Caco-2 (cell line): ENCODE measurements at regions not wholly inside any gene's neighbourhood (a gene's known extent, or its start where the extent isn't known, plus 50 kb on each side); places are given as distances from the start of the nearest gene placed in this dataset.

ENCODE experiments used
- BruUV-seq: library from RNA; stranded (reverse); fragments of 400-500 nt; replicated peaks from 2 replicates; lab custom pipeline; 2021; lab: Mats Ljungman, UMichigan
- CTCF ChIA-PET: fragments of 300-600 bp; sonication (Branson Sonifier 250); formaldehyde crosslinking; loops from one replicate; lab custom pipeline; 2022; ENCODE audit warnings: antibody characterized with exemption; lab: Charles Lee
- POLR2A ChIA-PET: fragments of 300-600 bp; sonication (Branson Sonifier 250); formaldehyde crosslinking; loops from one replicate; lab custom pipeline; 2022; ENCODE audit warnings: antibody characterized with exemption; lab: Charles Lee
- DNase-seq, 2 experiments: peaks; one replicate each; pipeline versions ENCODE4 v3.0.0 to v3.0.0-alpha.2; 2020 to 2022
- H3K27me3 ChIP-seq: replicated peaks from 2 replicates; pipeline ENCODE4 v1.6.0; 2011; ENCODE audit warnings: low read length; ENCODE audit not compliant: control insufficient read depth, insufficient read depth
- H3K36me3 ChIP-seq: 2 replicates; pipeline ENCODE4 v1.5.1; 2011; ENCODE audit warnings: low read length; ENCODE audit not compliant: control insufficient read depth, insufficient read depth
- H3K4me1 ChIP-seq: fragments of 250-450 bp; sonication (Bioruptor Pico); 2 replicates; pipeline ENCODE4 v1.5.1; 2020; ENCODE audit warnings: mild to moderate bottlenecking
- H3K4me3 ChIP-seq: 2 replicates; pipeline ENCODE4 v1.5.1; 2011; ENCODE audit warnings: low read depth, mild to moderate bottlenecking, control low read depth, low read length
- H3K9me3 ChIP-seq: fragments of 250-450 bp; sonication (Bioruptor Pico); 2 replicates; pipeline ENCODE4 v1.5.1; 2020; ENCODE audit warnings: mild to moderate bottlenecking, moderate library complexity
- H3K27ac Mint-ChIP-seq: one replicate; pipeline ENCODE4 v1.8.0; 2022; ENCODE audit warnings: mixed read lengths; ENCODE audit not compliant: unreplicated experiment
- H3K27me3 Mint-ChIP-seq: one replicate; pipeline ENCODE4 v1.8.0; 2022; ENCODE audit warnings: mixed read lengths; ENCODE audit not compliant: insufficient read depth, unreplicated experiment
- H3K36me3 Mint-ChIP-seq: one replicate; pipeline ENCODE4 v1.8.0; 2022; ENCODE audit warnings: mild to moderate bottlenecking, mixed read lengths; ENCODE audit not compliant: insufficient read depth, unreplicated experiment
- H3K4me1 Mint-ChIP-seq: one replicate; pipeline ENCODE4 v1.8.0; 2022; ENCODE audit warnings: low read depth, mixed read lengths; ENCODE audit not compliant: unreplicated experiment
- H3K4me3 Mint-ChIP-seq: one replicate; pipeline ENCODE4 v1.8.0; 2022; ENCODE audit warnings: mild to moderate bottlenecking, moderate library complexity, mixed read lengths; ENCODE audit not compliant: unreplicated experiment
- H3K9me3 Mint-ChIP-seq: one replicate; pipeline ENCODE4 v1.8.0; 2022; ENCODE audit warnings: mixed read lengths; ENCODE audit not compliant: unreplicated experiment
- CTCF ChIP-seq, 2 experiments: fragments of 200-600 bp in 1 of 2; IDR thresholded peaks; 1 replicate in 1 of 2; 2 replicates in 1 of 2; pipeline versions ENCODE4 v1.5.1 to v1.8.0; 2011 to 2022; ENCODE audit warnings: antibody characterized with exemption in 1 of 2, control low read depth in 1 of 2, inconsistent platforms in 1 of 2, low read depth in 1 of 2, low read length in 1 of 2, mild to moderate bottlenecking in 1 of 2, moderate library complexity in 1 of 2; ENCODE audit not compliant: insufficient read depth in 1 of 2, severe bottlenecking in 1 of 2, unreplicated experiment in 1 of 2
- intact Hi-C: fragments of 100-400 bp; cut with micrococcal nuclease; formaldehyde crosslinking; loops from one replicate; pipeline ENCODE4 v1.10.0; 2022; ENCODE audit not compliant: unreplicated experiment

- no peaks in the 10 kb centered on the region for H3K36me3 Mint-ChIP-seq
- H3K27ac Mint-ChIP-seq, result no peak overlapping the region
- H3K9me3 ChIP-seq, result no peaks in the 10 kb centered on the region
- no peaks in the 10 kb centered on the region for H3K9me3 Mint-ChIP-seq
- POLR2A ChIA-PET, result no interaction called here
- peaks cover 33% of the 10 kb centered on the region for H3K4me1 ChIP-seq
- peaks cover 7% of the 10 kb centered on the region for H3K4me1 Mint-ChIP-seq
- no peaks in the 10 kb centered on the region for H3K27me3 Mint-ChIP-seq
- no peak overlapping the region for H3K4me3 Mint-ChIP-seq
- H3K4me3 ChIP-seq, result no peak overlapping the region
- H3K36me3 ChIP-seq, result no peaks in the 10 kb centered on the region
- TF ChIP-seq CTCF (IDR thresholded peaks at IDR 0.05; ENCODE audit: insufficient read depth in 1 of 2, low read depth in 1 of 2, low read length in 1 of 2, severe bottlenecking in 1 of 2, unreplicated experiment in 1 of 2), result no peak
- DNase-seq, result no peak
- no peaks in the 10 kb centered on the region for H3K27me3 ChIP-seq
- intact Hi-C loops, result no loop called here
- CTCF ChIA-PET, result no interaction called here
- BruUV-seq, result no TSS peak
These were observed 87.4 kb upstream of the ERRFI1 start for GRCh38 chr1:8113262-8114220.

GRCh38 chr1:8112611-8113261 is 86.6 kb upstream of the ERRFI1 start:
- no peak for DNase-seq
- H3K27ac Mint-ChIP-seq, result no peak overlapping the region
- no peaks in the 10 kb centered on the region for H3K9me3 Mint-ChIP-seq
- Histone ChIP-seq H3K4me3 (no peak overlapping the region), H3K36me3 (no peaks in the 10 kb centered on the region), H3K27me3 (no peaks in the 10 kb centered on the region), H3K9me3 (no peaks in the 10 kb centered on the region), H3K4me1 (peaks cover 33% of the 10 kb centered on the region)
- H3K4me3 Mint-ChIP-seq, result no peak overlapping the region
- intact Hi-C loops, result no loop called here
- H3K4me1 Mint-ChIP-seq, result peaks cover 7% of the 10 kb centered on the region
- ChIA-PET CTCF (no interaction called here), POLR2A (no interaction called here)
- H3K27me3 Mint-ChIP-seq, result no peaks in the 10 kb centered on the region
- BruUV-seq, result no TSS peak
- no peak for TF ChIP-seq CTCF (IDR thresholded peaks at IDR 0.05; ENCODE audit: insufficient read depth in 1 of 2, low read depth in 1 of 2, low read length in 1 of 2, severe bottlenecking in 1 of 2, unreplicated experiment in 1 of 2)
- H3K36me3 Mint-ChIP-seq, result peaks cover 6% of the 10 kb centered on the region

GRCh38 chr1:8111560-8111959 is 85.5 kb upstream of the ERRFI1 start:
- Histone ChIP-seq H3K4me1 (peaks cover 33% of the 10 kb centered on the region), H3K9me3 (no peaks in the 10 kb centered on the region), H3K36me3 (no peaks in the 10 kb centered on the region), H3K4me3 (no peak overlapping the region), H3K27me3 (no peaks in the 10 kb centered on the region)
- Mint-ChIP-seq H3K36me3 (peaks cover 8% of the 10 kb centered on the region), H3K9me3 (no peaks in the 10 kb centered on the region), H3K4me3 (no peak overlapping the region), H3K27ac (no peak overlapping the region), H3K27me3 (no peaks in the 10 kb centered on the region), H3K4me1 (peaks cover 15% of the 10 kb centered on the region)
- BruUV-seq, result no TSS peak
- intact Hi-C loops, result no loop called here
- CTCF ChIA-PET, result no interaction called here
- no peak for TF ChIP-seq CTCF (IDR thresholded peaks at IDR 0.05; ENCODE audit: insufficient read depth in 1 of 2, low read depth in 1 of 2, low read length in 1 of 2, severe bottlenecking in 1 of 2, unreplicated experiment in 1 of 2)
- no peak for DNase-seq
- POLR2A ChIA-PET, result no interaction called here
